ENCODE measurements at regions not wholly inside any gene's neighbourhood (a gene's known extent, or its start where the extent isn't known, plus 50 kb on each side); places are given as distances from the start of the nearest gene placed in this dataset.

- Histone ChIP-seq H3K27ac (ENCODE audit: low read depth, low read length) (no peak overlapping the region), H3K27me3 (ENCODE audit: control insufficient read depth in 1 of 2, insufficient read depth in 2 of 2, low read length in 2 of 2) (no peaks in the 10 kb centered on the region), H3K9me3 (ENCODE audit: control insufficient read depth in 1 of 2, low read length in 2 of 2) (no peaks in the 10 kb centered on the region), H3K4me3 (ENCODE audit: low read depth in 1 of 2, low read length in 2 of 2) (no peak overlapping the region), H3K36me3 (ENCODE audit: control insufficient read depth in 1 of 2, insufficient read depth in 2 of 2, low read length in 2 of 2) (no peaks in the 10 kb centered on the region), H3K9ac (ENCODE audit: low read depth in 1 of 2, low read length in 2 of 2) (no peak overlapping the region), H3K4me1 (ENCODE audit: control insufficient read depth in 1 of 2, insufficient read depth in 2 of 2, low read length in 2 of 2) (no peaks in the 10 kb centered on the region)
These were observed 659.6 kb upstream of the TBX3 start for GRCh38 chr12:115343601-115344000.

DNA sequence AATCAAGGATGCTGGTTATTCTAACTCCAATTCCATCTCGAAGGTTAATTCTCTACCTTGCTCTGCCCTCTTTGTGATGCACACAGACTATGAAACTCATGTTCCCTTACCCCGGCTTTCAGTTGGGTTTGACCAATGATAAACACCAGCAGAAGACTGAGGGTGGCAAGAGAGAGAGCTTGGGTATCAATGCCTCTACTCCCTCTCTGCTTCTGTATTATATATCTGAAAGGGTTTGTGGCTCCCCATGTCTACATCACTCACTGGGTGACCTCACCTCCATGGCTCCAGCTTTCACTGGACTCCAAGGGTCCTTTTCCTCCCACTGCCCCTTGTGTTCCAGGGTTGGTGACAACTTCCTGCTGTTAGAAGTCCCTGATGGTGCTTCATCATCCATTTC lies 659.0 kb upstream of the TBX3 start:
- Histone ChIP-seq H3K27me3 (ENCODE audit: control insufficient read depth in 1 of 2, insufficient read depth in 2 of 2, low read length in 2 of 2) (no peaks in the 10 kb centered on the region), H3K27ac (ENCODE audit: low read depth, low read length) (no peak overlapping the region), H3K4me3 (ENCODE audit: low read depth in 1 of 2, low read length in 2 of 2) (no peak overlapping the region), H3K4me1 (ENCODE audit: control insufficient read depth in 1 of 2, insufficient read depth in 2 of 2, low read length in 2 of 2) (no peaks in the 10 kb centered on the region), H3K36me3 (ENCODE audit: control insufficient read depth in 1 of 2, insufficient read depth in 2 of 2, low read length in 2 of 2) (no peaks in the 10 kb centered on the region), H3K9me3 (ENCODE audit: control insufficient read depth in 1 of 2, low read length in 2 of 2) (no peaks in the 10 kb centered on the region), H3K9ac (ENCODE audit: low read depth in 1 of 2, low read length in 2 of 2) (no peak overlapping the region)

DNA sequence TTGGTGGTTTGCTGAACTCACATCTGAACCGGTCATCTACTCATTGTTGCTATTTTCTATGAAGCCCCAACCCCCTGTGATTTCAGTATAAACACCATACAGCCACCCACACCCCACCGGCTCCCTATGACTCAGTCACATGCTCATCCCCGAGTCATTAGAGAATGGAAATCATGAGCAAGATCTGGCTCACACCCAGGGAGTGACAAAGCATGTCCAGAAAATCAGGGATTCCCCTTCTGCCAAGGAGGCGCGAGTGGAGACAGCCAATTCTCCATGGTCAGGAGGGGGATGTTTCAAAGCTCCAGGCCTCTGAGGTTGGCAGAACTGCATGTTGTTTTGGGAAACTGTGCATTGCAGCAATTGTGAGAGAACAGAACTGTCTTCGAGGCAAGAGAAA lies 657.5 kb upstream of the TBX3 start:
- Histone ChIP-seq H3K9ac (ENCODE audit: low read depth in 1 of 2, low read length in 2 of 2) (no peak overlapping the region), H3K36me3 (ENCODE audit: control insufficient read depth in 1 of 2, insufficient read depth in 2 of 2, low read length in 2 of 2) (no peaks in the 10 kb centered on the region), H3K4me3 (ENCODE audit: low read depth in 1 of 2, low read length in 2 of 2) (no peak overlapping the region), H3K4me1 (ENCODE audit: control insufficient read depth in 1 of 2, insufficient read depth in 2 of 2, low read length in 2 of 2) (peaks cover 0 to 4% of the 10 kb centered on the region in 2 donors), H3K27ac (ENCODE audit: low read depth, low read length) (no peak overlapping the region), H3K27me3 (ENCODE audit: control insufficient read depth in 1 of 2, insufficient read depth in 2 of 2, low read length in 2 of 2) (no peaks in the 10 kb centered on the region), H3K9me3 (ENCODE audit: control insufficient read depth in 1 of 2, low read length in 2 of 2) (no peaks in the 10 kb centered on the region)

DNA sequence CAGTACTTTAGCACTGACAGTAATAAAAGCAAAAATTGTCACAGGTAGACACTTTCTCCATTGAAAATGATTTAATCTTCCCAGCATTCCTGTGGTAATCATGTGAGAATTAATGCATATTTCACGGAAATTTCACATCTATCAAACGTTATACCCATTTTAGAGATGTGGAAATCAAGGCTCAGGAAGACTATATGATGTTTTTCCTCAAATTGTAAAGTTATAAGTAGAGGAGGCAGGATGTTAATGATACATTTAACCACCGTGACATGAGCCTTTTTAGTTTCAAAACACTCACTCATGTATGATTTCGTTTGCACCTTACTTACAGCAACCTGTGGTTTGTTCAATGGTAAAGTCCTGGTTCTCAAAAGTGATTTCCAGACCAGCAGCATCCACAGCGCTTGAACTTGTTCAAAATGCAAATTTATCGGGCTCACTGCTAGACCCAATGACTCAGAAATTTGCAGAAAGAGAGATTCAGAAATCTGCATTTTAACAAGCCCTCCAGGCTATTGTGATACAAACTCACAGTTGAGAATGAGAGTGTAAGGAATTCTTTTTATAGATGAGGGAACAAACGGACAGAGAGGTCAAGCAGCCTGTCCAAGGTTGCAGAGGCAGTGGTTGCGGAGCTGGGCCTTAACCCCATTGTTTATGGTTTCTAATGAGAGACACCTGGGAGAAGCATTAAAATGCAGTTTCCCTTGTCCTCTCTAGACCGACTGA lies 654.8 kb upstream of the TBX3 start:
- no peaks in the 10 kb centered on the region for H3K36me3 ChIP-seq (ENCODE audit: control insufficient read depth in 1 of 2, insufficient read depth in 2 of 2, low read length in 2 of 2)
- H3K4me1 ChIP-seq (ENCODE audit: control insufficient read depth in 1 of 2, insufficient read depth in 2 of 2, low read length in 2 of 2) = peaks cover 13 to 18% of the 10 kb centered on the region in 2 donors
- H3K4me3 ChIP-seq (ENCODE audit: low read depth in 1 of 2, low read length in 2 of 2) = no peak overlapping the region
- H3K9me3 ChIP-seq (ENCODE audit: control insufficient read depth in 1 of 2, low read length in 2 of 2) = no peaks in the 10 kb centered on the region
- H3K9ac ChIP-seq (ENCODE audit: low read depth in 1 of 2, low read length in 2 of 2) = no peak overlapping the region
- H3K27ac ChIP-seq (ENCODE audit: low read depth, low read length) = no peak overlapping the region
- no peaks in the 10 kb centered on the region for H3K27me3 ChIP-seq (ENCODE audit: control insufficient read depth in 1 of 2, insufficient read depth in 2 of 2, low read length in 2 of 2)

DNA sequence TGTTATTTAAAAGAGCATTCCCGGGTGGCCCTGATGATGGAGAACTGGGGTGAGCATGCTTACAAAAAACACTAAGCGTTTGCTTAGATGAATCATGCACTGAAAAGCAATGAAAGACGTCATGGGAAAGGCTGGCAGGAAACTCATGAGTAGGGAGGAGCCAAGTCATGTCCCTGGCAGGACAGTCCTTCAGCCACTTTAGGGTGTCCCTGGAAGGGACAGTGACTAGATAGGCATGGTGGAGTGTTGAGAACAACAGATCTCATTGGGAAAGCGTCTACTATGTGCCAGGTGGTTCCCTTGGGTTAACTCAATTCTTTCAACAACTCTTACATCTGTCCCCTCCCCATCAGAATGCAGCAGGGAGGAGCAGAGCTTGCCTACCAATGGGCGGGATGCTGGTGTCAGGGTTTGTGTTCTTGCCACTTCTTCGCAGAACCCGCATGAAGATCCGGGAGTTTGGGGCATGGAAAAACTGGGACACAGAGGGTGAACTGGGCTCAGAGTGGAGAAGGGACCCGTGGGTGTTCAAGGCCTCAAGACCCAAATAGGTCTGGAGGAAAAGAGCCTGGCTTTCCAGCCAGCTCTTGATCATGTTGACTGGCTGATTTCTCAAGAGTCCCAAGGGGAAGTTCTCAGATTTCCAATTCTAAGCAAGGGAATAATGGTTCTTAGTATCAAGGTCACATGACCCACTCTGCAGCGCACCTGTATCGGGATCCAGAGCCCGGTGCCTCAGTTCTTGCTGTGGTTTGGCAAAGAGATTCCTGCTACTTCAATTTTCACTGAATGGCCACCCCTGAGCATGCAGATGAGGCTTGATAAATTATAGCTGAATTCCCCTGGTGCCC lies 653.9 kb upstream of the TBX3 start:
- H3K4me1 ChIP-seq (ENCODE audit: control insufficient read depth in 1 of 2, insufficient read depth in 2 of 2, low read length in 2 of 2) = peaks cover 13 to 18% of the 10 kb centered on the region in 2 donors
- no peaks in the 10 kb centered on the region for H3K9me3 ChIP-seq (ENCODE audit: control insufficient read depth in 1 of 2, low read length in 2 of 2)
- no peak overlapping the region for H3K4me3 ChIP-seq (ENCODE audit: low read depth in 1 of 2, low read length in 2 of 2)
- H3K36me3 ChIP-seq (ENCODE audit: control insufficient read depth in 1 of 2, insufficient read depth in 2 of 2, low read length in 2 of 2) = no peaks in the 10 kb centered on the region
- H3K27me3 ChIP-seq (ENCODE audit: control insufficient read depth in 1 of 2, insufficient read depth in 2 of 2, low read length in 2 of 2) = no peaks in the 10 kb centered on the region
- no peak overlapping the region for H3K9ac ChIP-seq (ENCODE audit: low read depth in 1 of 2, low read length in 2 of 2)
- peak overlapping the region; percentile 13 for H3K27ac ChIP-seq (ENCODE audit: low read depth, low read length)

DNA sequence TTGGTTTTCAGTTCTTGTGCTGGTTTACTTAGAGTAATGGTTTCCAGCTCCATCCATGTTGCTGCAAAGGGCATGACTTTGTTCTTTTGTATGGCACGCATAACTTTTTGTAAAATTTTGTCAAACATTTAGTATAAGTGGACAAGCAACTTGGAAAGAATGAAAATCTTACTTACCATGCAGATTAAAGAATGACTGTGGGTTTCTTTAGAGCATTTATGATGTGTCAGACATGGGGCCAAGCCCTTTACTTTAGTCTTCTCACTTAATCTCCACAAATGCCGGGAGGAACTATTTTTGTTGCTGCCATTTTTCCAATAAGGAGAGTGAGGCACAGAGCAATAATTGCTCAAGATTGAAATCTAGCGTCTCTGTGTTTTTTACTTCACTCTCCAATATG lies 652.5 kb upstream of the TBX3 start:
- Histone ChIP-seq H3K9ac (ENCODE audit: low read depth in 1 of 2, low read length in 2 of 2) (no peak overlapping the region), H3K9me3 (ENCODE audit: control insufficient read depth in 1 of 2, low read length in 2 of 2) (no peaks in the 10 kb centered on the region), H3K27me3 (ENCODE audit: control insufficient read depth in 1 of 2, insufficient read depth in 2 of 2, low read length in 2 of 2) (no peaks in the 10 kb centered on the region), H3K4me1 (ENCODE audit: control insufficient read depth in 1 of 2, insufficient read depth in 2 of 2, low read length in 2 of 2) (peaks cover 13 to 18% of the 10 kb centered on the region in 2 donors), H3K4me3 (ENCODE audit: low read depth in 1 of 2, low read length in 2 of 2) (no peak overlapping the region), H3K27ac (ENCODE audit: low read depth, low read length) (no peak overlapping the region), H3K36me3 (ENCODE audit: control insufficient read depth in 1 of 2, insufficient read depth in 2 of 2, low read length in 2 of 2) (no peaks in the 10 kb centered on the region)

GRCh38 chr12:115335594-115335993 lies 651.6 kb upstream of the TBX3 start:
- Histone ChIP-seq H3K9ac (ENCODE audit: low read depth in 1 of 2, low read length in 2 of 2) (no peak overlapping the region), H3K36me3 (ENCODE audit: control insufficient read depth in 1 of 2, insufficient read depth in 2 of 2, low read length in 2 of 2) (no peaks in the 10 kb centered on the region), H3K9me3 (ENCODE audit: control insufficient read depth in 1 of 2, low read length in 2 of 2) (no peaks in the 10 kb centered on the region), H3K27ac (ENCODE audit: low read depth, low read length) (no peak overlapping the region), H3K4me1 (ENCODE audit: control insufficient read depth in 1 of 2, insufficient read depth in 2 of 2, low read length in 2 of 2) (peaks cover 13 to 18% of the 10 kb centered on the region in 2 donors), H3K27me3 (ENCODE audit: control insufficient read depth in 1 of 2, insufficient read depth in 2 of 2, low read length in 2 of 2) (no peaks in the 10 kb centered on the region), H3K4me3 (ENCODE audit: low read depth in 1 of 2, low read length in 2 of 2) (peak overlapping the region in 1 of 2 donors; percentile 39)

DNA sequence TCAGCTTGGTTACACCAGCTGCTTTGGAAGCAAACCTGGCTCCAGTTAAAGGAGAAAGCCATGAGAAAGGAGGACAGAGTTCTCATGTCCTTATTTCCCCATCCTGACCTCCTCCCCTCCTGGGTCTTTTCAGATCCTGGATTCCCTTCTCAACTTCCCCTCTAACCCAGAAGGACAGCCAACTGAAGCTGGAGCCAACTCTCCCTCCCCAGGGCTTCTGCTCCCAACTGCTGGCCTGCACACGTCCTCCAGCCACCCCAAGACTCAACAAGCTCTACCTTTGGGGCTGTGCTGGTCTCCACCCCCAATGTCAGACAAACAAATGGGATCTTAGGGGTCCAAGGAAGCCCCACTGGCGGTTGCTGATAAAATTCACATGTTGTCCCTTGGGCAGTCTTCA lies 651.1 kb upstream of the TBX3 start:
- Histone ChIP-seq H3K4me1 (ENCODE audit: control insufficient read depth in 1 of 2, insufficient read depth in 2 of 2, low read length in 2 of 2) (peaks cover 13 to 18% of the 10 kb centered on the region in 2 donors), H3K36me3 (ENCODE audit: control insufficient read depth in 1 of 2, insufficient read depth in 2 of 2, low read length in 2 of 2) (no peaks in the 10 kb centered on the region), H3K9me3 (ENCODE audit: control insufficient read depth in 1 of 2, low read length in 2 of 2) (no peaks in the 10 kb centered on the region), H3K27ac (ENCODE audit: low read depth, low read length) (no peak overlapping the region), H3K27me3 (ENCODE audit: control insufficient read depth in 1 of 2, insufficient read depth in 2 of 2, low read length in 2 of 2) (no peaks in the 10 kb centered on the region), H3K4me3 (ENCODE audit: low read depth in 1 of 2, low read length in 2 of 2) (no peak overlapping the region), H3K9ac (ENCODE audit: low read depth in 1 of 2, low read length in 2 of 2) (no peak overlapping the region)

DNA sequence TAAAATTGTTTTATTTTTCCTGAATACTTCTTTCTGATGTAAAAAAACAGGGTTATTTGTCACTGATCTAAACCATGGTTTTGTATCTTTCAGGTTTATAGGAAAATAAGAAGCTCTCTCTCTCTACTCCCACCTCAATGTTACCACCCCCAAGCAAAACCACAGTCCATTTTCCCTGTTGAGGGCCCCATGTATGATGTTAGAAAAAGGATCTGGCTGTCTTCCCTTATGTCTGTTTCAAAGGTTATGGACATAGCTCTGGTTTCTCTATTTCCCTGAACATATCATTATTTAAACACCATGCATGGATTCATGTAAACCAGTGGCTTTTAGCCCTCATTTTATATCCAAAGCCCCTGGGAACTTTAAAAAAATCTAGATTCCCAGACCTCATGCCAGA lies 649.0 kb upstream of the TBX3 start:
- Histone ChIP-seq H3K27me3 (ENCODE audit: control insufficient read depth in 1 of 2, insufficient read depth in 2 of 2, low read length in 2 of 2) (no peaks in the 10 kb centered on the region), H3K36me3 (ENCODE audit: control insufficient read depth in 1 of 2, insufficient read depth in 2 of 2, low read length in 2 of 2) (no peaks in the 10 kb centered on the region), H3K4me3 (ENCODE audit: low read depth in 1 of 2, low read length in 2 of 2) (no peak overlapping the region), H3K27ac (ENCODE audit: low read depth, low read length) (no peak overlapping the region), H3K9ac (ENCODE audit: low read depth in 1 of 2, low read length in 2 of 2) (no peak overlapping the region), H3K4me1 (ENCODE audit: control insufficient read depth in 1 of 2, insufficient read depth in 2 of 2, low read length in 2 of 2) (peaks cover 13 to 18% of the 10 kb centered on the region in 2 donors), H3K9me3 (ENCODE audit: control insufficient read depth in 1 of 2, low read length in 2 of 2) (no peaks in the 10 kb centered on the region)

DNA sequence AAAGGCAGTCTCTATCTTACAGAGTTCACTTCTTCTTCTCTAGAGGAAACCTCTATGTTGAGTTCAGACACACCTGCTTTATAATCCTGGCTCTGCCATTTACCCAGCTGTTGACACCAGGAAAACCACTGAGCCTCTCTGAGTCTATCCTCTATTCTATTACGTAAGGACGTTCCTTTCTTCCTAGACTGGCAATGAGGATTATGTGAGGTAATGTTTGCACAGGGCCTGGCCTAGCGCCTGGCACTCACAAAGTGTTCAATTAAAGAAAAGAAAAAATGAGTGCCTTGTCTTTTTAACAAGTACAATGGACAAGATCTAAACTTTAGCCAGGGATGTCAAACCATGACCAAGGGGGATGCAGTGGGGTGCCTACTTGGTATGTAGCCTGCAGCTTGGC lies 641.9 kb upstream of the TBX3 start:
- no peaks in the 10 kb centered on the region for H3K4me1 ChIP-seq (ENCODE audit: control insufficient read depth in 1 of 2, insufficient read depth in 2 of 2, low read length in 2 of 2)
- H3K36me3 ChIP-seq (ENCODE audit: control insufficient read depth in 1 of 2, insufficient read depth in 2 of 2, low read length in 2 of 2) = no peaks in the 10 kb centered on the region
- no peak overlapping the region for H3K27ac ChIP-seq (ENCODE audit: low read depth, low read length)
- no peaks in the 10 kb centered on the region for H3K27me3 ChIP-seq (ENCODE audit: control insufficient read depth in 1 of 2, insufficient read depth in 2 of 2, low read length in 2 of 2)
- no peak overlapping the region for H3K4me3 ChIP-seq (ENCODE audit: low read depth in 1 of 2, low read length in 2 of 2)
- no peak overlapping the region for H3K9ac ChIP-seq (ENCODE audit: low read depth in 1 of 2, low read length in 2 of 2)
- H3K9me3 ChIP-seq (ENCODE audit: control insufficient read depth in 1 of 2, low read length in 2 of 2) = no peaks in the 10 kb centered on the region
